SK-N-MC (cell line): ENCODE measurements at regions not wholly inside any gene's neighbourhood (a gene's known extent, or its start where the extent isn't known, plus 50 kb on each side); places are given as distances from the start of the nearest gene placed in this dataset.

ENCODE experiments used
- EZH2 ChIP-seq: fragments of 200-600 bp; sonication (generic); IDR thresholded peaks from one replicate; pipeline ENCODE4 v1.6.1; 2017; ENCODE audit warnings: antibody characterized with exemption
- POLR2AphosphoS5 ChIP-seq: IDR thresholded peaks from 2 replicates; pipeline ENCODE4 v1.6.1; 2012; ENCODE audit warnings: mild to moderate bottlenecking, low read depth, low read length, borderline replicate concordance

GRCh38 chr4:91746551-91746950 is 557.2 kb upstream of the GRID2 start:
- TF ChIP-seq POLR2AphosphoS5 = no peak
- TF ChIP-seq EZH2 = no peak
